Dermis microvascular lymphatic vessel endothelial cell (primary cell): ENCODE measurements at regions not wholly inside any gene's neighbourhood (a gene's known extent, or its start where the extent isn't known, plus 50 kb on each side); places are given as distances from the start of the nearest gene placed in this dataset.

ENCODE experiments used
- DNase-seq, 2 donors: peaks; one replicate each; pipeline versions ENCODE4 v3.0.0 to v3.0.0-alpha.2; 2010; ENCODE audit warnings: low read depth in 2 of 2

- DNase-seq: no peak
These were observed 381.9 kb upstream of the TENM4 start for GRCh38 chr11:79822766-79823165.

- no peak for DNase-seq
These were observed 372.7 kb upstream of the TENM4 start for GRCh38 chr11:79813551-79813950.

- DNase-seq: no peak
These were observed 368.7 kb upstream of the TENM4 start for GRCh38 chr11:79809487-79809886.

GRCh38 chr11:79807506-79807905 lies 366.7 kb upstream of the TENM4 start:
- no peak for DNase-seq

- DNase-seq: no peak
These were observed 355.9 kb upstream of the TENM4 start for GRCh38 chr11:79796704-79797103.

DNA sequence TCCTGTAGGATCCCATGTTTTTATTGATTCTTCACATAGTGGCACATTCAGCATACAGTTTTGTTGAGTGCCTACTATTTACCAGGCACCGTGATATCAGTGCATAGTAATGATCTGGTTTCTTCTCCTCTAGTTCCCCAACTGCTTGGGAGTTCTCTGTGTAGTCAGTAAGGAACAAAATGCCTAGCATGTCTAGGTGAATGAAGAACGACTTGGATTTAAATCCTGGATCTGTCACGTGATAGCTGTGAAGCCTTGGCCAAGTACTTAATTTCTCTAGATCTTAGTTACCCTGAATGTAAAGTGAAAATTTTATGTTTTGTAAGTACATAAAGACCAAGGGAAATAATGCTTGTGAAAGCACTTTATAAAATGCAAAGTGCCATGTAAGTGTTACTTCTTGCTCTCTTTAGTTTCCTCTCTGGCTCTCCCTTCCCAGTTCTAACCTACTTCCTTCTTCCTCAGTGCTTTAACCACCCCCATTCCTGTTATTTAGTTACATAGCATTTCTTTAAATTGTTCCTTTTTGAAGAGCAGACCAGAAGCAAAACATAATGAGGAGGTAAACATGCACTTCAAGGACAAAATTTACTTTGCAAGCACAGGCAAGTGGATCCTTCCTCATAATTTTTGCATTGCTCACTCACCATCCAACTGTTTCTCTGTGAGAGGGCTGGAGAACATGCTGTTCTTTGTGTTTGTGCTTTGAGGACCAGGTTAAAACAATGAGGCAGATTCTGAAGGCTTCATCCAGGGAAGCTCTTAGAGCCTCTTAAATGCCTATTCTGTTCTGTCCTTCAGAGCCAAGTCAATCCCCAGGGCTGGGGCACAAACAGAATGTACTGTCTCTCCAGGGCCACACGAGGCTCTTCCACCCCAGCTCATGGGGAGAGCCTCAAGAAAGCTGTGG lies 353.9 kb upstream of the TENM4 start:
- no peak for DNase-seq

- DNase-seq: no peak
These were observed 353.2 kb upstream of the TENM4 start for GRCh38 chr11:79794057-79794456.

DNA sequence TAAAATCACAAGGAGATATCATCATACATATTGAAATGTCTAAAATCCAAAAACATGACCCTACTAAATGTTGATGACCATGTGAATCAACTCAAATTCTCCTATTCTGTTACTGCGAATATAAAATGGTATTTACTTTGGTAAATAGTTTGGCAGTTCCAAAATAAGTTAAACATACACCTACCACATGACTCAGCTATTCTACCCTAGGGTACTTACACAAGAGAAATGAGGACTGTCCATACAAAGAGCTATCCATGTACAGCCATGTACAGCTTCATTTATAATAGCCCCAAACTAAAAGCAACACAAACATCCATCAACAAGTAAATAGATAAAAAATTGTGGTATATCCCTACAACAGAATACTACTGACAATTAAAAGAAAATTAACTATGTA lies 346.1 kb upstream of the TENM4 start:
- no peak for DNase-seq

DNA sequence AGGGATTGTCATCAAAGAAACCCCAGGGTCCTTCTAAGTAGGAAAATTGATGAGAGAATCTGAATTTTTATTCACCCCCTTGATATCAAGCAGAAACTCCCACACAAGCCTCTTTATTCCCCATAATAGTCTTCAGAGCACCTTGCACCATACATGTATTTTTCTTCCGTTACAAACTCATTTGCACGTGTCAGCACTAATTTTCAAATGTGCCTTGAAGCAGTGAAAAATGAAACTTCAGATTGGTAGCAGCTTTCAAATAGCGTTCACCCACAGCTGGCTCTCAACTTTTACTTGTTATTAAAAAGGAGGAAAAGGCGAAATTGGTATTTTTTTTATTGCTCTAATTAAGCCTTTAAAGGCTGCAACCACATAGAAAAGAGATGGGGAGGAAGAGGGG lies 343.0 kb upstream of the TENM4 start:
- DNase-seq: no peak

GRCh38 chr11:79768343-79768742 lies 327.5 kb upstream of the TENM4 start:
- no peak for DNase-seq

DNA sequence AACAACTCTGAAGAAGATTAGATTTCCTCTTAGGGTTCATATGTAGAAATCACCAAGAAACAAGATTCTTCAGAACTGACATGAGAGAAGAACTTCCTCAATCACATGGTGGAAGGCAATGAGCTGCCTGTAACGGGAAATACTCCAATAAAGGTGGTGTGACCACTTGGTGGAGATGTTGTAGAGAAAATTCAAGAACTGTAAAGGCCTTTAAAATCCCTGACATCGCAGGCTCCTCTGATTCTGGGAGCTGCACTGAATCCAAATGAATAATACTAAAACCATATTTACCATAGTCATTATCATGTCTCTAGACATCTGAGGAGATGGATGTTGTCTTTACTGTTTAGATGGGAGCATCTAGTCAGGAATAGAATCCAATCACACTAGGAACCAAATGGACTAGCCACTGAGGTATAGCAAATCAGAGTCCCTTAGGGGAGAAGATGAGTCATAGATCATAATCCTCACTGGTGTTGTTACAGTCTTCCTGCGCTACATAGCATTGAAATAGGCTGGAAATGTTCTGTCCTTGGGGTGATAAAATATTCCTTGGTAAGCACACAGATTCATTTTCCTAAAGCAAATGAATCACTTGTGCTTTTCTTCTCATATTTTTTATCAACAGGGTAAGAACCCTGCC lies 321.6 kb upstream of the TENM4 start:
- DNase-seq: no peak

- DNase-seq: no peak
These were observed 317.5 kb upstream of the TENM4 start for GRCh38 chr11:79758325-79758724.

DNA sequence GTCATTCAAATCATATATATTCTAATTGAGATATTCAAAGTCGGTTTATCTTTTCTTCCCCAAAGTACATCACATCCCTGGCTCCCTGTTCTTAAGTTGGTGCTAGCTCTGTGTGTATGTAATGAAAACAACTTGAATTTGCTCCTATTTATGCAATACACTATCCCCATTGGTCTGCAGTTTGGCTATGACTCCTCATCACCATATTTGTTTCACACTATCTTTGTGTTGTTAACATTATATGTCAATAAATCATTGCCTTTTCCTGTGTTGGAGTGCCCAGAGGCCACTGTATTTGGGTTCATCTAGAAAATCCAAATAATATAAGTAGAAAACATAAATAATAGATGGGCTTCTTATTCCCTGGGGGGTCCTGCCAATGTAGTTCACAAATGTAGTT lies 306.6 kb upstream of the TENM4 start:
- DNase-seq: no peak

- no peak for DNase-seq
These were observed 304.1 kb upstream of the TENM4 start for GRCh38 chr11:79744941-79745340.

DNA sequence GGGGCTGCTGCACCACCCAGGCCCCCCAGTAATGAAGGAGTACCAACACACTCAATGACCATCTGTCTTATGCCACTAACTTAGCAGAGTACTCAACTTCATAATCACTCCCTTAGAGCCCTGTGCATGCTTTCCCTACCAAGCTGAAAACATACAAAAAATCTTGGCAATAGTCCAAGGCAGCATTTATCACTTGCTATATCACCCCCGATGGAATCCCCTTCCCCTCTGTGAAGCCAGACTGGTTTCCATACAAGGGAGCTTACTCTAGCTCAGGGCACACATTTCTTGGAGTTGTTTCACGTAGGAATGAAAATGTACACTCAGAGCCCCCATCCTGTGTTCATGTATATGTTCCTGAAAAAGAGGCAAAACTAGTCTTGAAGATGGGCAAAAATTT lies 301.3 kb upstream of the TENM4 start:
- no peak for DNase-seq

- no peak for DNase-seq
These were observed 298.8 kb upstream of the TENM4 start for GRCh38 chr11:79739591-79739990.

- no peak for DNase-seq
These were observed 286.4 kb upstream of the TENM4 start for GRCh38 chr11:79727221-79727620.

DNA sequence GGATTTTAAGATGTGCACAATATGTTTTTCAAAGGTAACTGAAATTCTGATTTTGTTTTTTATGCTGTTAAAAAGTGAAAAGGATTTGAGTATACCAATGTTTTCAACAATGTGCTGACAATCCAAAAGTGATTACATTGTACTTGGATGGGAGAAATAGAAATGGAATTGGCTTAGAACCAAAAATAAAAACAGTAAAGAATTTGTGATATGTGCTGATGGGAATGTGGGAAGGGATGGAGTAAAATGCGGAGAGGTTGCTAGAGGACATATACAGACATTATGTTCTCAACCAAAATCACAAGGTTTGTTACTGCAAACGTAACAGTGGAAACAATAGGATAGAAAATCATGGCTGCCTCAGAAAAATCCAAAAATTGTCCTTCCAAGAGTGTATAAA lies 279.3 kb upstream of the TENM4 start:
- no peak for DNase-seq

- DNase-seq: no peak
These were observed 267.6 kb upstream of the TENM4 start for GRCh38 chr11:79708319-79708932.

DNA sequence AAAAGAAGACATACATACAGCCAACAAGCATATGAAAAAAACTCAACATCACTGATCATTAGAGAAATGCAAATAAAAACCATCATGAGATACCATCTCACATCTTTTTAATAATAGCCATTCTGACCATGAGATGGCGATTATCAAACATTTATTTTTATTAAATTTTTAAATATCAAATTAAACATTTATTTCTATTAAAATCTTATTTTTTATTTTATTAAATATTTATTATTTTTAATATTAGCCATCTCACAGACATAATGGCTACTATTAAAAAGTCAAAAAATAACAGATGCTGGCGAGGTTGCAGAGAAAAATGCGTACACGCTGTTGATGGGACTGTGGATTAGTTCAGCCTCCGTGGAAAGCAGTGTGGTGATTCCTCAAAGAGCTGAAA lies 264.8 kb upstream of the TENM4 start:
- no peak for DNase-seq

DNA sequence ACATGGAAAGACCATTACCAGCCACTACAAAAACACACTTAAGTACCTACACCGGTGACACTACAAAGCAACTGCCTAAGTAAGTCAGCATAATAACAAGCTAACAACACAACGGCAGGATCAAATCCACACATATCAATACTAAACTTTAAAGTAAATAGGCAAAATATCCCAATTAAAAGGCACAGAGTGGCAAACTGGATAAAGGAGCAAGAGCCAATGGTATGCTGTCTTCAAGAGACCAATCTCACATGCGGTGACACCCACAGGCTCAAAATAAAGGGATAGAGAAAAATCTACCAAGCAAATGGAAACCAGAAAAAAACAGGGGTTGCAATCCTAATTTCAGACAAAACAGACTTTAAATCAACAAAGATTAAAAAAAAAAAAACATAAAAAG lies 261.5 kb upstream of the TENM4 start:
- no peak for DNase-seq

DNA sequence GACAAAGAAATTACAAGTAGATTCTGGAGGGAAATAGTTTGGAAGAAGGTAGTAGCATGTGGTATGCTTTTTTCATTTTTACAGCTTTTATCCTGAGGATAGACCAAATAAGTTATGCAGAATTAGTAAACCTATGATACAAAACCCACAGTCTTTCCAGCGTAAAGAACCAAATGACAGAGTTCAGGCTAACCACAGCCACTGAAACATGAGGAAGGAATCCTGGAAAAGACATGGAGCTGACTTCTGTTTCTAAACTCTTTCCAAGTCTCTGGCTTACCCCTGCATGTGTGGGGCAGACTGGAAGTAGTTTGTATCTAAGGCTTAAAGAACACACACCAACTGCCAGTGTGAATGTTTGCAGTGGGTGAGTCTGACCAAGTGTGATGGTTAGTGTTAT lies 258.4 kb upstream of the TENM4 start:
- no peak for DNase-seq

DNA sequence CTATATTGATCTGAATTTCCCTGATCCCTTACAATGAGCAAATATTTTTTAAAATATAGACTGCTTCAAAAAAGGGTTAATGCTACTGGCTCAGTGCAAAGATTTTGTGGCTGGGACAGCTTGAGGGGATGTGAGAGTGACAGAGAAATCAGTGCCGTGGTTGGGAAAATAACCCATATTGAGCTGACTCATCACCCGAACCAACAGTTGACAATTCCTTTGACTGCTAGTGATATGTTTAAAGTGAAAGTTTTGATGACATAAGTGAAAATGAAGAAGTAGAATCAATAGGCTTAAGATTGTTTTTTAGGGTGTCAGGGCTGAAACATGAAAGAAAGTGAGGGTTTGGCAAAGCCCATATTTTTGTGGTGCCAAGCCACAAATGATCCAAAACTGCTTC lies 257.1 kb upstream of the TENM4 start:
- no peak for DNase-seq
